ENCODE measurements at regions not wholly inside any gene's neighbourhood (a gene's known extent, or its start where the extent isn't known, plus 50 kb on each side); places are given as distances from the start of the nearest gene placed in this dataset.
"Not testable (repeated sequence)": the region's sequence is repeated elsewhere in the genome, so short reads cannot be mapped to it uniquely, and the experiment has no call there.

DNA sequence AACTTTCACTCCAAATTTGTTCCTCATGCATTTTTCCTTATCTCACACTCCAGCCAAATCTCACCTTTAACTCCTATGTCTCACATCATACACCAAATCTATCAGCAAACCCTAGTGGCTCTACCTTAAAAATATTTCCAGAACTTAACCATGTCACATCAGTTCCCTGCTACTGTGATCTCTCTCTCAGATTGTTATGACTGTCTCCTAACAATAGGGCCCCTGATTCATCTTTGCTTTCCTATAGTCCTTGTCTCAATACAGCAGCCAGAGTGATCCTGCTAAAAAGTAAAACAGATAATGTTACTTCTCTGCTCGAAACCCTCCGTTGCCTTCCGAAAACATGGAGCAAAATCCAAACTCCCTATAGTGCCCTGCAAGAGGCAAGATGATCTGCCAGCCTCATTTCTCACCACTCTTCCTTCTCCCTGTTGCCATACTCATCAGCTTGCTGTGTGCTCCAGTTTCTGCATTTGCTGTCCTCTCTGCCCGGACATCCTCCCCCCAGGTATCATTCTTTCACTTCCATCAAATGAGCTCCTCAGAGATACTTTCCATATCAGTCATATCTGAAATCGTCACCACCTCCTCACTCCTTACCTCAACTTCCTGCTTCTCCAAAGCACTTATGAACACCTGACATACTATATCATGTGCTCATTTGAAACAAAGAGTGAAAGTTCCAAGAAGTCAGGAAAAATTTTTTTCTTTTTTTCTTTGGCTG lies 293.4 kb upstream of the NR3C2 start:
- no peak for ATAC-seq

DNA sequence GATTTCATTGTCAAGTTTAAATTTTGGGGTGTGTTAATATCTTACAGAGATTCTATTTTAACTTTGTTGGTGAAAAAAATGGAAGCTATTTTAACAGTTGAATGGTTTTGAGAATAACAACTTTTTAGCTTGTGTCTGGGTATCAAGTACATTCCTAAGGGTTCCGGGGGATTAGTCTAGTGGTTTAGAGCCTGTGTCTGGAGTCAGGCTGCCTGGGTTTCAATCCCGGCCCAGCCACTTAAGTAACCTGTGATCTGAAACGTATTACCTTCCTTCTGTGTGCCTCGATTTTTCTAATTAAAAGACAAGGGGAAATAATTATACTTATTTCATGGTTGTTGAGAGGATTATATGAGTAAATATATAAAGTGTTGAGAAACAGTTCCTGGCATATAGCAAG lies 288.6 kb upstream of the NR3C2 start:
- ATAC-seq: no peak

DNA sequence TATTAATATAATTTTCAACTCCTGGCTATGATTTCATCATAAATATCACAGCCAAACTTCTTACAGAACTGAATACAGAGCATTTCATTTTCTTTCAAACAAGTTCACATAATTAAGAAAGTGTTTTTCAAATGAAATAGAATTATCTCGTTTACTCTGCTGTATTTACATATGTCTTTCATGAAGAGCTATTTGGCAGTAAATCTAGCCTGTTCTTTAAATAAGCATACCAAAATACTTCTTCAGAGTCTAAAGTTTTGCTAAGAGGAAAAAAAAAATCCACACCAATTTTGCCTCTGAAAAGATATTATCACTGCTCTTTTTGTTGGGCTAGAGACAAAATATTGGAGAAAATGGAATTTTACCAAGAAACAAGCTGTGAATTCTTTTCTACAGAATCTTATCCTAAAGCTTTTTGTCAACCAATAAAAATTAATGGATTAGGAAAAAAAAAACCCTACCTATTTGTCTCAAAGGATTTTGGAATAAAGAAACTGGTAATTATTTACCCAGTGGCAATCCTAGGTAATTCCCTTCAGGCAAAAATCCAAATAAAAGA lies 287.9 kb upstream of the NR3C2 start:
- no peak for ATAC-seq

DNA sequence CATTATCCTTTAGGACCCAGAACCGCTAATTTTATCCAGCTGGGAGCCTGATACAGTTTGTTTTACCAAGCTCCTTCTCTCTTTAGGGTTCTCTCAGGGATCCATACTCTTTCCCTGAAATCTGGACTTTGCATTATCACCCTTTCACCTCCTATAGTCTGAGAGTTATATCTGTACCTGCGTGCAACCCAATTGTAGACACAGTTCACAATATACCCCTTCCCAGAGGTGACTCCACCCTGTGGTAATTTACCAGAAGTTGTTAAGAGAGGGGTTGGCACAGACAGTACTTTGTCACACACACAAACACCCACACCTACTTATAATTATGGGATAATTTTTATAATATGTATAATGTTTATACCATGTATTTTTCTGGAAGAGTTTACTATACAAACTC lies 275.8 kb upstream of the NR3C2 start:
- no peak for ATAC-seq

DNA sequence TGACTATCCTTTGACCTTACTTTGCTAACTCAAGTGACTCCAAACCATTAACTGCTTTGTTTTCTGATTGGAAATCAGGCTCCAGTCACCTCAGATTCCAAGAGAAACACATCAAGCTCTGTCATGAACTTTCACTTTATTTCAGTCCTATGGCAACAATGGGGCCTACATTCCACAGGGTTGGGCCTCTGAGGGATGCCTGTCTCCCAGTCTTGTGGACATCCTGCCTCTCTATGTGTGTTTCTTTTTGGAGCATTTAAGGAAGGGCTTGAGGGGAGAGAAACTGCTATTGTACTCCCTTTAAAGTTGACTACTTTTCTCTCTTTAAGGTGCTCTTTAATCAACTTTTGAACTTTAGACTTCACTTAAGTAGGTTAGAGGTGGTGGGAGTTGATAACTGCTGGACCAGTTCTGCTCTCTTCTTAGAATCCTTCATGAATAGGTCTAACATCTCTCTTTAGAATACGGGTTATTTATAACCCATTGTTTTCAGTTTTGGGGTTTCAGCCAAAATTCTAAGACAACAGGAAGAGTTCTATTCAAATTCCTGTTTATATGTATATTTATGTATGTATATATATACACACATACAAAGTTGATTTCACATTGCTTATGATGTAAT lies 274.3 kb upstream of the NR3C2 start:
- ATAC-seq: no peak

DNA sequence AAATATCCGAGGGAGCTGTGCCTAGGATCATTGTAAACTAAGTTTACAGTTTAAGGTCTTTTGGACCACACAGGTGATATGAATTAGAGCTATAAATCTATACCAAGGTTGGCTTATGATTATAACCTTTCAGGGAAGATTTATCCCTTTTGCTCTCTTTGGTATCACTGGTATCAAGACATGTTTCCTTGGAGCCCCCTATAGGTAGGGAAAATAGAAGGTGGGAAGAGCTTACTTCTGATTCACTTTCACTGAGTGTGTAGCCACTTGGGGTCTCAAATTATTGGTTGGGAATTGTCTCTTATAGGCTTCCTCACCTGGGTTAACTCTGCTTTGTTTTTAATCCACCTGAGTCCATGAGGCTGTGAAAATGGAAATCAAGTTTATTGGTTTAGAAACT lies 262.1 kb upstream of the NR3C2 start:
- ATAC-seq: no peak

DNA sequence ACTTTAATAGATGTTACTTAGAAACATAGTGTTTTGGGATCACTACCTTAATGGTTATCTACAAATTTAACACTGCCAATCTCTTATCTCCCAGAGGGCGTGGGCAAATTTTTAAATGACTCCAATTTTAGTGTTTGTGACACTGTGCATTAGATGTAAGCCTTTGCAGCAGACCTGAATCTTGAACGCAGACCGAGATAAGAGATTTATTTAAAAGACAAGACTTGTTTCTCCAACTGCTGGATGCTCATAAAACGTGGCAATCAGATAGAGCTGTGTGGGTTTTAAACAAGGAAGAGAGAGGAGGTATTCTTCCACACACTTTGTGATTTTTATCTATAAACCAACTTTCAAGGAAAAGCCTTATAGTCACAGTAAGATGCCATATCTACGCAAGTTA lies 252.5 kb upstream of the NR3C2 start:
- no peak for ATAC-seq

DNA sequence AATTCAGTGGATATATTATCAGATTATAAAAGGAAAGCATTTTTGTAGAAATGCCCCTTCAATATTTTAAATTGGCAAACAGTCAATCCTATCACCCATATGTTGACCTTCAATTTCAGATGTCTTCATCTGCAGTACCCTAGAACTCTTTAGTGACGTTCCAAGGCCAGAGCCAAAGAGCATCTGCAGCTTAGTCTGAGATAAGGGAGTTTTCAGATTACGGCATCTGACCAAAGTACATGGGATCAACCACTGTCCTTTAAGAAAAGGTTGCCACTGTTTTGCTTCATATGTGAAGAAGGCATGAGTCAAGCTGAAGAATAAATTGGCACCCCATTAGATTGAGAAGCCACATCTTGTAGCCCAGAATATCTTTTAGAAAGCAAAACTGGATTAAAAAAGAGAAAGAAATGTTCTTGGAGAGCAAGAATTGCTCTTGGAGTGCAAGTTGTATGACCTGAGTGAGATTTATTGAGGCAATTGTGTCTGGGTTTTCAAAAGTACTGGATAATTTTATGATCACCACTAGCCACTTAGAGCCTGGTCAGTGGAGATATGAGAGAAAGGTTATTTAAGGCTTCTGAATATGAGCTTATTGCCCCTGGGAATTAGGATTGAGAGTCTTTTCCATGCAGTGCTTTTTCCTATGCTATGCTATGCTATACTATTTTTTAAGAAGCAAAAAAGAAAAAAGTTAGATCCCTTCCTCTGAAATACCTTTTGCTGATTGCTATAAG lies 251.9 kb upstream of the NR3C2 start:
- no peak for ATAC-seq

DNA sequence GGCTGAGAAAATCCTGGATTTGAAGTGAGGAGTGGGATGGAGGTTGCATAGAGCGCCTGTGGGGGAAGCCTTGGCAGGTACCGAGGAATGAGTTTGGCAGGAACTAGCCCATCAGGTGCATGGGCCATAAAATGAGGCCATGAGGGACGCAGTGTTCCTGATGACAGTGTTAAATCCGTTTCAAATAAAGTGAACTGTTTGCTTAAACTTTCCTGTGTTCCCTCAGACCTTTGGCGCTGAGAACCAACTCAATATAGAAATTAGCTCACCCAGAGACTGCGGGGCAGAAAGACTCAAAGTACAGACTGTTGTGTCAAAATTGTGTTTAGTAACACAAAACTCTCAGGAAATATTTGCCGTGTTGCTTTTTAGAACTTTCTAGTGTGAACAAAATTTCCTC lies 250.0 kb upstream of the NR3C2 start:
- ATAC-seq: no peak

DNA sequence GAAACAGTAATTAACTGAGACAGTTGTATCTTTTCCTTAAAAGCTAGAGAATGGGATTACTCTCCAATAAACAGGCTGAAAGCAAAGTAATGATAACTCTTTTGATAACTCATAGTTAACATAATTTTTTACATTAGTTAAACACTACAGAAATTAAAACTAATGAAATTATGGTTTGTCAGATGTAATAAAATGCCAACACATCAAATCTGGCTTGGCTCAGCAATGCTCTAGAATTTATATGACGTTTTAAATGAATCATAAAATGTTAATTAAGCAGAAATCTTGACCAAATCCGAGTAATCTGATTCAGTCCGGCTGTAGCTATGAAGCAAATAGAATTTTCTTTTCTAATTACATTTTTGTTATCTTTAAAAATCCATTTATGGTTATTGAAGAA lies 244.2 kb upstream of the NR3C2 start:
- no peak for ATAC-seq

DNA sequence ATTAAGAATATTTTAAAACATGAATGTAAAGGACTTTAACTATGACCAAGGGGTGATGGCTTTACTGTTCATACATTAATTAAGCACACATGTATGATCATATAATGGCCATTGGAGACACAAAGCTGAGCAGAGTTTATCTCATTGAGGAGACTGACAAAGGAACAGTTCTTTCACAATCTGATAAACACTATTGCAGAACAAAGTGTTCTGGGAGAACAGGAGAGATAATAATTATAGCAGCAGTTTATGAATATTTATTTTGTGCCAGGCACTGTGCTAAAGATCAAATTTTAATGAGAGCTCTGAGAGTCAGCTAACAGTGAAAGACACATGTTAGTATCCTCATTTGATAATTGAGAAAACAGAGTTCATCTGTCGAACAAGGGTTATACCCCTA lies 242.4 kb upstream of the NR3C2 start:
- ATAC-seq: no peak

DNA sequence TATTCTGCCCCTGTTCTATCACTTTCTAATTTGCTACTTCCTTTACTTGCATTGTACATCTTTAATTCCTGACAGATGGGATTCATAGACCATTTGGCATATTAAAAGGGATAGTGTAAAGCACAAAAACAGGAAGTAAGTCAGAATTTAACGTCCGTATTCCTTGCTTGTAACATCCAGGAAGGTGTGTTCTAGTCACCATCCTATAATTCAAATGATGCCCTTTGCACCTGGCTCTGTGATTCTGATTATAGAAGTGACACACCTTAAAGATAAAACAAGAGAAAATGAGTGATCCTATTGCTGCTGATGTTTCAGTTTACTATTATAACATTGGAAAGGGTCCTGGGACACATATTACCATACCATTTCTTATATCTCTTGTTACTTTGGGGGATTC lies 238.7 kb upstream of the NR3C2 start:
- no peak for ATAC-seq

DNA sequence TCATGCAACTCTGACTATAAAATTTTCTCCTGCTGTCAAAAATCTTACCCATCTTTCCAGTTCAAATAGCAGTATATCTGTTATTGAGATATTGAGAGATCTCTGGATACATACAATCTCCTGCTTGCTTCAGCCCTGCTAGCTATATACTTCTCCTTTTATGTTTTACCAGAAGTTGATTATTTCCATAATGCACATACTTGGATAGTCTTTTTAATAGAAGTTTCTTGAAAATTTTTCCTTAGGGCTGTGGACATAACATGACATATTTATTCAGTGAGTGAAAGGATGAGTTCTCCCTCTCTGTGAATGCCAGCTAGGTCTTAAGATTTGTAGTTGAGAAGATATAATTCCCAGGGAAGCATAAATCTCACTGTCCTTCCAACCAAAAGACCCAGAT lies 234.1 kb upstream of the NR3C2 start:
- ATAC-seq: no peak

DNA sequence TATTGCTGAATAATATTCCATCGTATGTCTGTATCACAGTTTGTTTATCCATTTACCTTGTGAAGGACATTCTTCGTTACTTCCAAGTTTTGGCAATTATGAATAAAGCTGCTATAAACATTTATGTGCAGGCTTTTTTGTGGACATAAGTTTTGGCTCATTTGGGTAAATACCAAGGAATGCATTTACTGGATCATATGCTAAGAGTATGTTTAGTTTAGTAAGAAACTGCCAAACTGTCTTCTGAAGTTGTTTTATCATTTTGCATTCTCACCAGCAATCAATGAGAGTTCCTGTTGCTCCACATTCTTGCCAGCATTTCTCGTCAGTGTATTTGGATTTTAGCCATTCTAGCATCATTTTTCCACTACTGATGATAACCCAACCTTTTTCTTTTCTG lies 232.7 kb upstream of the NR3C2 start:
- no peak for ATAC-seq

DNA sequence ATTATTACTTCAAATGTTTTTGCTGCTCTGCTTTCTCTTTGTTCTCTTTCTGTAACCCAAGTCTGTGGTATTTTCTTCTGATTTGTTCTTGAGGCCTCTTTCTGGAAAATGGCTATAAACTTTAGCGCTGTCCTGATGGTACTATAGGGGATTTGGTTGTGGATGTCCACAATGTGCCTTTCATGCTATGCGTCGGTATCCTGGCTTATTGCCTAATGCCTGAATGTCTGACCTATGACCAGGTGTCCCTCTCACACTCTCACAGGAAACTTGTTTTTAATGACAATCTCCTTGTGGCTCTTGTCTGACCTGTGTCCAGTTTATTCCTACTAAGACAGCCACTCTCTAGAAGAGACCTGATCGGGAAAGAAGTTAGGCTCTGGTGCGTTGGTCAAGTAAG lies 222.4 kb upstream of the NR3C2 start:
- ATAC-seq: no peak

DNA sequence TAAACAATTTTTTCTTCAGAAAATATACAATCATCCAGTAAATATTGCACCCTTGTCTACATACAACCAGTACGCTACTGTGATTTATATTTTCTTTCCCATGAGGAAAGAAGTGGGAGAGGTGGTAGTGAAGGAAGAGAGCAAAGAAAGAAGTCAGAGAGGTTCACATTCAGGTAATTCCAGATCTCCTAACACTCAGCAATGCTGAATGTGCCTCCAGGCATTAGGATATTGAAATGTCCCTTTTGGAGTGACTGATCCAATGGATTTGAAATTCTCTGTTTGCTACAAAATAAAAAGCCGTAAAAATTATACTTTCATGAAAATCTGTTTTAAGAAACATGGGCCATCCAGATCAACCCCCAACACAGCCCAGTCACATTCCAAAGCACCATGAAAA lies 211.9 kb upstream of the NR3C2 start:
- ATAC-seq: no peak

DNA sequence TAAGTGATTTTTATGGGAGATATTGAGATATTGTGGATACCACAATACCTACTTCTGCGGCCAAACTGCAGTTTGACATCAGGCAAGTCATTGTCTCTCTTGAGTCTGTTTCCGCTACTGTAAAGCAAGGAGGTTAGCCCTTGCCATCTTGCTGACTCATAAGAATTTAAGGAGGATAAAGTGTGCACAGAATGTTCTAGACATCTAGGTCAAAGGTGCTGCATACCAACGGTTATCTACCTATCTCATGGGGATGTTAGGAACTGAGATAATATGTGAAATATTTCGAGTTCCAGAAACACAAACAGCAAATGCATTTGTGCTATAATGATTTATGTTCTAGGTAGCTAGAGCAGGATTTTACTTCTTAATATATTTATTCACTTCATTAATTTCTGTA lies 211.5 kb upstream of the NR3C2 start:
- ATAC-seq: no peak

DNA sequence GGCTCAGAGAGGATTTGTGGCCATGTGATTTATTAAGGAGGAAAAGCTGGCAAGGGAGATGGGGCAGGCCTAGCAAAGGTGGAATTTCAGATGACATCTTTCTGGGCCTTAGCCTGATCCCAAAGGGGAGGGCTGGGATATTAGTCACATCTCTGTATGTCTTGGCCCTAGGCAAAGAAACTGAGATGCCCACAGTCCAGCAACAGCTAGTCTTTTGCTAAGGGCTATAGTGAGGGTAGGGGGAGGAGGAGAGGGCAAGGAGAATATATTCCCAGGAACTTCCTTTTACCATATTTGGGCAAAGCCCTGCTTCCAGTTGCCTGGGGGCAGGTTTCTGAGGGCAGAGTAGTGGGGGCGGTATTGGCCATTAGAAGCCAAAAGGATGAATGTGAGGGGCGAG lies 209.8 kb upstream of the NR3C2 start:
- peak in 1 of 2 donors; percentile 17 for ATAC-seq

DNA sequence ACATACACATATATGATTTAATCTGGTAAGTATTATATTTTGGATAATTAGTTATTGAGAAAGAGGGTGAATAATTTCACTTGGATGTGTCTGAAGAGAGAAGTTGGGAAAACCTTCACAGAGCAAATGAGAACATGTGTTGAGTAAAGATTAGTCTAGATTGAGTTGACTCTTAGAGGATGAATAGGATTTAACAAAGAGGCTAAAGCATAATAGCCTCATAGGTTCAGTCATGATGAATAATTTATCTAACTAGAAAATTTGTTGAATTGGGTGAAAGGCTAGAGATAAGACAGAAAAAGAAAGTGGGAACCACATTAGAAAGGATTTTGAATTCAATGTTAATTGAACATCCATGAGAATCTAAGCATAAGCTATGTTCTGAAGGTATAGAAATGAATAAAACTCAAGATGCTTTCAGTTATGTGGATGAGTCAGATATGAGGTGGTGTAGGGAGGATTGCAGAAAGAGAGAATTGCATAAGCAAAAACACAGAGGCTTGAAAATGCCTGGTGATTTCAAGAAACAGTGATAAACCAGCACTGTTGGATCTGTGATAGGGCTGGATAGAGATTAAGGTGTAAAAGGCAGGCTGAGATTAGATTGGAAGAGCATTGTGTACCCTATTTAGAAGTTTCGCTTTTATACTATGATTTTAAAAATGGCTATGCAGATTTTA lies 207.6 kb upstream of the NR3C2 start:
- ATAC-seq: peak; percentile 27 to 51

DNA sequence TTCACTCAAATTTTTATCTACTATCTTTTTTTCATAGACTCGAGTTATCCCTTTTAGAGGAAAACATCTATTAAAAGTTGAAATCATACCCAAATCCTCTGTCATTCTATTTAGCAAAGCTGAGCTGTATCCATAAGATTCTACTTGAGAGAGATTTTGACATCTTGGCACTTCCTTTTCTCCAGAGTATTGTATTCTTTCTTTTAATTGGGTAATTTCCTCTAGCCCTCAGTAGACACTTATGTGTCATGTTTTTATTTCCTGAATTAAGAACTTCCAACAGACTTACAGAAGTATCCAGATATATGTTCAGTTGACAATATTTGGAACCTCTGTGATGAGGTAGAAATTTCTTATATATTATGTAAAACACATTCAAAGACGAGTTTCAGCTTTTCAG lies 201.6 kb upstream of the NR3C2 start:
- ATAC-seq: no peak

DNA sequence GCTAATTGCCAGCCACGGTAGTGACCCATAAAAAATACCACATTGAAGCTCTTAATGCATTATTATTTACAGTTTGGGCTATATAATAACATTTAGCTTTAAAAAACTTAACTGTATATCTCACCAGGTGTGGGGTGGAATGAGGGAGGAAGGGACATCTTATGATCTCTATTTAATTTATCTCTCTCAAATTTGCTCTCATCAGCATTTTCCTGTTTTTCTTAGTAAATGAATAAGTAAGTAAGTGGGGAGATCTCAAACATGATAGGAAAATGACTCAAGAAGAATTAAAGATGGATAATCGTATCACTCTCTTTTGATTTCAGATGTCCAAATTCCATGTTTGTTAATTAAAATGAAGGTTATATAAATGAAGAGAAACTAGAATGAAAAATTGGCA lies 200.7 kb upstream of the NR3C2 start:
- no peak for ATAC-seq

DNA sequence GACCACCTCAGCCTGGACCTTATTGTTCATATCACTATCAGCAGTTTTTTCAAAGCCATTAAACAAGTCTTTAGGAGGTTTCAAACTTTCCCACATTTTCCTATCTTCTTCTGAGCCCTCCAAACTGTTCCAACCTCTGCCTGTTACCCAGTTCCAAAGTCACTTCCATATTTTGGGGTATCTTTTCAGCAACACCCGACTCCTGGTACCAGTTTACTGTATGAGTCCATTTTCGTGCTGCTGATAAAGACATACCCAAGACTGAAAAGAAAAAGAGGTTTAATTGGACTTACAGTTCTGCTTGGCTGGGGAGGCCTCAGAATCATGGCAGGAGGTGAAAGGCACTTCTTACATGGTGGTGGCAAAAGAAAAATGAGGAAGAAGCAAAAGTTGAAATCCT lies 195.9 kb upstream of the NR3C2 start:
- ATAC-seq: not testable (repeated sequence)

DNA sequence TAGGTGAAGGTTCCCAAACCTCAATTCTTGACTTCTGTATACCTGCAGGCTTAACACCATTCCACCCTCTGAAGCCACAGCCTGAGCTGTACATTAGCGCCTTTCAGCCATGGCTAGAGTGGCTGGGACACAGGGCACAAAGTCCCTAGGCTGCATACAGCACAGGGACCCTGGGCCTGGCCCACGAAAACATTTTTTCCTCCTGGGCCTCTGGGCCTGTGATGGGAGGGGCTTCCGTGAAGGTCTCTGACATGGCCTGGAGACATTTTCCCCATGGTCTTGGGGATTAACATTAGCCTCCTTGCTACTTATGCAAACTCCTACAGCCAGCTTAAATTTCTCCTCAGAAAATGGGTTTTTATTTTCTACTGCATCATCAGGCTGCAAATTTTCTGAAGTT lies 195.2 kb upstream of the NR3C2 start:
- ATAC-seq: not testable (repeated sequence)

Data from activated CD4-positive, CD25-positive, alpha-beta regulatory T cell treated with anti-CD3 and anti-CD28 coated beads, Interleukin-2, amount 50 U/mL, for 24 hours (primary cell).